Muscle layer of colon (tissue), 2 donors: ENCODE measurements at regions not wholly inside any gene's neighbourhood (a gene's known extent, or its start where the extent isn't known, plus 50 kb on each side); places are given as distances from the start of the nearest gene placed in this dataset.
"Not testable (repeated sequence)": the region's sequence is repeated elsewhere in the genome, so short reads cannot be mapped to it uniquely, and the experiment has no call there.

Source experiments
- H3K27ac ChIP-seq: one replicate; pipeline ENCODE4 v1.7.0; 2013; ENCODE audit warnings: low read depth, mild to moderate bottlenecking, low read length, moderate library complexity
- H3K27me3 ChIP-seq, 2 donors: one replicate each; pipeline ENCODE4 v1.7.0; 2013; ENCODE audit warnings: low read length in 2 of 2, mild to moderate bottlenecking in 2 of 2; ENCODE audit not compliant: insufficient read depth in 2 of 2, control insufficient read depth in 1 of 2
- H3K36me3 ChIP-seq: one replicate; pipeline ENCODE4 v1.7.0; 2013; ENCODE audit warnings: mild to moderate bottlenecking, low read length; ENCODE audit not compliant: insufficient read depth
- H3K4me1 ChIP-seq: one replicate; pipeline ENCODE4 v1.7.0; 2013; ENCODE audit warnings: mild to moderate bottlenecking, low read length; ENCODE audit not compliant: insufficient read depth
- H3K4me3 ChIP-seq, 2 donors: one replicate each; pipeline ENCODE4 v1.7.0; 2013; ENCODE audit warnings: low read length in 2 of 2, low read depth in 1 of 2, mild to moderate bottlenecking in 1 of 2, moderate library complexity in 1 of 2
- H3K9ac ChIP-seq: one replicate; pipeline ENCODE4 v1.7.0; 2013; ENCODE audit warnings: low read length
- H3K9me3 ChIP-seq: one replicate; pipeline ENCODE4 v1.7.0; 2013; ENCODE audit warnings: mild to moderate bottlenecking, low read length
- donor health status: abdominal sarcoma.
- donor health status: Adenocarcinoma of cecum.

DNA sequence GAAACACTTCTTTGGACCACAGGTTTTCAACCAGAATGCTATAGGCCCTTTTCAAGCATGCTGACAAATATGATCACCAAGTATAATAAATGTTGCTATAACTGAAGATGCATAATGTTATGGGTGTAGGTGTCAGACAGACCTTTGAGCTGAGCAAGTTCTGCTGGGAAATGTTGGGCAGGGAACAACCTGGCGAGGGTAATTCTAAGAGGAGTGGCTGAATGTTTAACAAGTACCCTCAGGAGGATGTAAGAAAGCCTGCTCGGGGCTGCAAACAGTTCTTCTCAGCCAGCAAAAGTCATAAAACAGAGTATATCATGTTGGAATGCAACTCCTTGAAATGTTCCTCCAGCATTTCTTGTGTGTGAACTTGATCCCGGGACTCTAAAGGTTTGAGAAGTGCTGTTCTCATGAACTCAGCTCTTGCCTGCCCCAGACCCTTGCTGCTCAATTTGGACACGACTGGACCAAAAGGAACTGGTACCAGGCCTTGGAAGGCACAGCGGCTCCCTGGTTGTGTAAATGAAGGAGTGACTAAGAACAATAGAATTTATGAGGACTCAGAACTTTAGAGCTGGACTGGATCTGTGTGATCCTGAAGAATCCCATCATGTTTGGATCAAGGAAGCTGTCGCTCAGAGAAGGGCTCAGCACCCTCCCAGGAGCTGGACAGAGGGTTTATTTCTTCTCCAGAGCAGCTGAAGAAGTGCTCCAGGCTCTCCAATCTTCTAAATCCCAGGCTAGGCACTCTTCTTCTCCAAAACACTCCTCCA lies 143.2 kb upstream of the ANK3 start:
- Histone ChIP-seq H3K27ac (no peak overlapping the region), H3K27me3 (no peaks in the 10 kb centered on the region), H3K4me3 (no peak overlapping the region), H3K9me3 (no peaks in the 10 kb centered on the region), H3K4me1 (no peaks in the 10 kb centered on the region), H3K36me3 (no peaks in the 10 kb centered on the region), H3K9ac (no peak overlapping the region)

DNA sequence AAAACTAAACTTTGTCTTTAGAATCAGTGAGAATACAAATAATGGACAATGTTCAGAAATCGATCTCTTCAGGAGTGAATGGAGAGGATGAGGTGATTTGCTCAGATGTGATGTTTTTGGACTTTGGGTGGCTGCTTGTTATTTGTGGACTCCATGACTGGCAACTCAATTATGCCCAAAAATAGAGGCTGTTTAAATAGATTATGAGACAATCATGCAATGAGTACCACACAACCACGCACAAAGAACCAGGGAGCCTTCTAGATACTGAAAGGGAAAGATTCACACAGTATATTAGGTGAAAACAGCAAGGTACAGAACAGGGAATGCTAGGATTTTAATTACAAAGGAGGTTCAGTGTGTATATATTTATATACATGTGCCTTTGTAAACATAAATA lies 141.3 kb upstream of the ANK3 start:
- Histone ChIP-seq H3K9ac (no peak overlapping the region), H3K27ac (no peak overlapping the region), H3K9me3 (no peaks in the 10 kb centered on the region), H3K4me1 (no peaks in the 10 kb centered on the region), H3K4me3 (no peak overlapping the region), H3K27me3 (no peaks in the 10 kb centered on the region), H3K36me3 (no peaks in the 10 kb centered on the region)

GRCh38 chr10:60527676-60528075 lies 138.0 kb upstream of the ANK3 start:
- no peak overlapping the region for H3K9ac ChIP-seq
- no peaks in the 10 kb centered on the region for H3K4me1 ChIP-seq
- H3K36me3 ChIP-seq = no peaks in the 10 kb centered on the region
- H3K27ac ChIP-seq = no peak overlapping the region
- no peaks in the 10 kb centered on the region for H3K9me3 ChIP-seq
- H3K4me3 ChIP-seq = no peak overlapping the region
- no peaks in the 10 kb centered on the region for H3K27me3 ChIP-seq

- Histone ChIP-seq H3K4me3 (no peak overlapping the region), H3K36me3 (no peaks in the 10 kb centered on the region), H3K27ac (no peak overlapping the region), H3K9me3 (no peaks in the 10 kb centered on the region), H3K4me1 (no peaks in the 10 kb centered on the region), H3K27me3 (no peaks in the 10 kb centered on the region), H3K9ac (no peak overlapping the region)
These were observed 136.3 kb upstream of the ANK3 start for GRCh38 chr10:60525716-60526585.

GRCh38 chr10:60524541-60524940 lies 134.9 kb upstream of the ANK3 start:
- Histone ChIP-seq H3K4me3 (no peak overlapping the region), H3K36me3 (no peaks in the 10 kb centered on the region), H3K9ac (no peak overlapping the region), H3K4me1 (no peaks in the 10 kb centered on the region), H3K27me3 (no peaks in the 10 kb centered on the region), H3K9me3 (no peaks in the 10 kb centered on the region), H3K27ac (no peak overlapping the region)

GRCh38 chr10:60523371-60523770 lies 133.7 kb upstream of the ANK3 start:
- H3K27ac ChIP-seq, H3K4me1 ChIP-seq, H3K9me3 ChIP-seq, H3K9ac ChIP-seq, H3K36me3 ChIP-seq, H3K4me3 ChIP-seq, H3K27me3 ChIP-seq: not testable (repeated sequence)

DNA sequence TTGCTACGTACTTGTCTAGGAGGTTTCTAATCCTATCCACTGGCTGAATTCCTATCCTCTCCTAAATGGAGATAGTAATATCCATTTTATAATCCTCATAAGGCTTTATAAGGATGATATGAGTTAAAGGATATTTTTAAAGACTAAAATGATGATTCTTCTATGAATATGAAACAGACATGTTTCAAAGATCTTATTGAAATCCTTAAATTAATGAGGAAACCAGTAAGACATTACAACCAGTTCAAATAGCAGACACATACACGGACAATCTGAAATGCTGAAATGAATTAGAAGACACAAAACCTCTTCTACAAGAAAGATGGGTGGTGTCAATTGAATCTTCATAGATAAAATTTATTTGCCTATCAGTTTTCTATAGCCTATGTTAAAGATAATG lies 132.9 kb upstream of the ANK3 start:
- H3K27me3 ChIP-seq = no peaks in the 10 kb centered on the region
- no peak overlapping the region for H3K4me3 ChIP-seq
- no peaks in the 10 kb centered on the region for H3K4me1 ChIP-seq
- no peak overlapping the region for H3K9ac ChIP-seq
- H3K36me3 ChIP-seq = no peaks in the 10 kb centered on the region
- no peak overlapping the region for H3K27ac ChIP-seq
- no peaks in the 10 kb centered on the region for H3K9me3 ChIP-seq

DNA sequence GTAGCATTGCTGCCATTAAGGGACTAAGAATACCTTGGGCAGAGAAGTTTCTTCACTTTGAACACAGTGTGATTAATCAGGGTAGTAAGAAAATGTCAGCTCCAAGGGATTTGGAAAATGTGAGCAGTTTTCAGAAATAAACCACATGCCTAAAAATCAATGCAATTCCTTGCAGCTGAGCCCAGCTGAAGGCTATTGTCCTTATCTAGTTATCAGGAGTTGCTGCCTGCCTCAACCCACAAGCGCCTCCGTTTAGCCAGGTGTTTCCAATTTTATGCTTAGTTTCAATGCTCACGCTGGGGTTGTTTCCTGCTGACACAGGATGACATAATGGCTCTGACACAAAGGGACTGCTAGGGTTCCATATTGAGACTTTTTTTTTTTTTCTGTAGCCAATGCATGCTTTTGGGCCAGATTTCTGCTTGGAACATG lies 132.3 kb upstream of the ANK3 start:
- Histone ChIP-seq H3K4me1 (no peaks in the 10 kb centered on the region), H3K27ac (no peak overlapping the region), H3K4me3 (no peak overlapping the region)

DNA sequence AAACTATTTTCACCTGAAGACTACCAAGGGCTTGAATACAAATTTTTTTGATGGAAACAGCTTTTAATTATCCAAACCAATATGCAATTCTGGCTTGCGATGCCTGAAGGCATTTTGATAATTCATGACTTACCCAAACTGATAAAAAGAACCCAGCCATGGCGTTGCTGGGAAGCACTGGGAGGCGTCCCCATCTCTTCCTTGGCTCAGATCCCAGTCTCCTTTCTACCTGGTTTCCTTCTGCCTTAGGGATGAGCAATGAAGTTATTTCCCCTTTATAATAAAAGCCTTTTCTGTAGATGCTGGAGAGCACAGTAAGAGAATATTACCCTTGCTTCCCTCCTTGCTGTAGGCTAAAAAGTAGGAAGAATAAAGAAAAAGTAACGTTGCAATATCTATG lies 129.1 kb upstream of the ANK3 start:
- Histone ChIP-seq H3K4me3 (no peak overlapping the region), H3K27me3 (no peaks in the 10 kb centered on the region), H3K9me3 (no peaks in the 10 kb centered on the region), H3K27ac (no peak overlapping the region), H3K4me1 (no peaks in the 10 kb centered on the region), H3K9ac (no peak overlapping the region), H3K36me3 (no peaks in the 10 kb centered on the region)

More for the DNA sequence above, 132.3 kb upstream of the ANK3 start:
- Histone ChIP-seq H3K9ac (no peak overlapping the region), H3K36me3 (no peaks in the 10 kb centered on the region), H3K27me3 (no peaks in the 10 kb centered on the region), H3K9me3 (no peaks in the 10 kb centered on the region)

GRCh38 chr10:60517805-60518204 lies 128.1 kb upstream of the ANK3 start:
- Histone ChIP-seq H3K9me3 (no peaks in the 10 kb centered on the region), H3K27ac (no peak overlapping the region)

GRCh38 chr10:60513281-60513680 lies 123.6 kb upstream of the ANK3 start:
- Histone ChIP-seq H3K36me3 (no peaks in the 10 kb centered on the region), H3K9ac (no peak overlapping the region), H3K27ac (no peak overlapping the region), H3K4me3 (no peak overlapping the region), H3K27me3 (no peaks in the 10 kb centered on the region), H3K9me3 (no peaks in the 10 kb centered on the region), H3K4me1 (peaks cover 8% of the 10 kb centered on the region)

More at GRCh38 chr10:60517805-60518204, 128.1 kb upstream of the ANK3 start:
- no peaks in the 10 kb centered on the region for H3K27me3 ChIP-seq
- no peak overlapping the region for H3K4me3 ChIP-seq
- H3K4me1 ChIP-seq = no peaks in the 10 kb centered on the region
- no peaks in the 10 kb centered on the region for H3K36me3 ChIP-seq
- H3K9ac ChIP-seq = no peak overlapping the region
